ENCODE measurements at regions not wholly inside any gene's neighbourhood (a gene's known extent, or its start where the extent isn't known, plus 50 kb on each side); places are given as distances from the start of the nearest gene placed in this dataset.

GRCh38 chr10:133025558-133026090 is 62.1 kb upstream of the ADGRA1 start:
- DNase-seq = no peak
- no peak for TF ChIP-seq GATA1 (IDR thresholded peaks at IDR 0.05; ENCODE audit: low read depth, low read length)
- no peak for TF ChIP-seq POLR2A (IDR thresholded peaks at IDR 0.05; ENCODE audit: low read length)

DNA sequence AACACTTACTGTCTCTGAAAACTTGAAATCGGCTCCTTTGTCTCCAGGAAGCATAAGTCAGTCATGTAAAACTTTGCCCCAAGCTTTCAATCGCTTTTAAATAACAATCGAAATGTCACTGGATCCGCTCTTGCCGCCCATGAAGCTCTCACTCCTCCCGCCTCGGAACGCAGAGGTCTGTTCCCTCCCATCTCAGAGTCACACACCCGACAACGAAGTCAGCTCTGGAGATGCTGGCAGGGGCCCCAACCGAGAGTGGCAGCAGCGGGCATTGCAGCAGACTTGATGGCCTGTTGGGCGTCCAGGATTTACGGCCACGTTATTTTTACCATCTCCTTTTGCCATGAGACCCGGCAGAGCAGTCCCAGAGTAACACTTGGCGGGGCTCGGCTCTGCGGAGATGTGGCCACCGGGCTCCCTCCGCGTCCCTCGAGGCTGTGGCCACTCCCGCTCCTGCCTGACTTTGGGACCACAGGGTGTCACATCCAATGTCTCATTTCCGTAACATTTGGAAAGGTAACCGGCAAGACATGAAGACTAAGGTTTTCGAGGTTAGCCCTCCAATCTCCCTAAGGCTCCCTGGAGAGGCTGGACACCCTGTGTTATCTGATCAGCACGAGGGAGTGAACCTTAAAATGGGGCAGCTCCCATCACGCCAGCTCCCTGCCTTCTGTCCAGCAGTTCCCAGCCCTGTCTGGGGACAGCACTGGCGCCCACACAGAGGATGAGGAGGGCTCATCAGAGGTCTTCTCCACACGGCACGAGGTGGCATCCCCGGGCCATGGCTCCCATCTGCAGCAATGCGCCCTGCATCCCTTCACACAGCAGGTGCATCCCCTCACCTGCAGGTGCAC is 62.8 kb upstream of the ADGRA1 start:
- no peak for DNase-seq
- TF ChIP-seq POLR2A (IDR thresholded peaks at IDR 0.05; ENCODE audit: low read length) (no peak), GATA1 (IDR thresholded peaks at IDR 0.05; ENCODE audit: low read depth, low read length) (no peak)

DNA sequence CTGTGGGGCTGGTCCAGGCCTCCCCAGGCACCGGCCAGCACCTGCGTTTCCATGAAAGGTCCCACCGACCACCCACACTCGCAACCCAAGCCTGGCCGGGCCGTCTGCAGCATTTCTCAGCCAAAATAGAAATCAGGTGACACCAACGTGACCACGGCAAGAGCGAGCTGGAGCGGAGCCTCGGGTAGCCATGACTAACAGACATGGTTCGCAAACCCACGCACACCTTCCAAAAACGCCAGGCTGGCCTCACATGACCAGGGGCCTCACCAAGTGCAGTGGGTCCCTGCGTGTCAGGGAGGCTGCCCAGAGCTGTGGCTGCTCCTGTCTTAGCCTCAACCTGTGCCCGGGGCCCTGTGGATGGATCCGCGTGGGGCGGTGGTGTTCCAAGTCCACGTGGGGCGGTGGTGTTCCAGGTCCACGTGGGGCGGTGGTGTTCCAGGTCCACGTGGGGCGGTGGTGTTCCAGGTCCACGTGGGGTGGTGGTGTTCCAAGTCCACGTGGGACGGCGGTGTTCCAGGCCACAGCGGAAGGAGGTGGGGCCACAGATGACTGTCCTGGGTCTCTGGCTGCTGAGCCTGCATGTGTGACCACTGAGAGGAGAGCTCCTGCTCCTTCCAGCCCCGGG is 64.4 kb upstream of the ADGRA1 start:
- no peak for DNase-seq
- no peak for TF ChIP-seq GATA1 (IDR thresholded peaks at IDR 0.05; ENCODE audit: low read depth, low read length)
- no peak for TF ChIP-seq POLR2A (IDR thresholded peaks at IDR 0.05; ENCODE audit: low read length)

DNA sequence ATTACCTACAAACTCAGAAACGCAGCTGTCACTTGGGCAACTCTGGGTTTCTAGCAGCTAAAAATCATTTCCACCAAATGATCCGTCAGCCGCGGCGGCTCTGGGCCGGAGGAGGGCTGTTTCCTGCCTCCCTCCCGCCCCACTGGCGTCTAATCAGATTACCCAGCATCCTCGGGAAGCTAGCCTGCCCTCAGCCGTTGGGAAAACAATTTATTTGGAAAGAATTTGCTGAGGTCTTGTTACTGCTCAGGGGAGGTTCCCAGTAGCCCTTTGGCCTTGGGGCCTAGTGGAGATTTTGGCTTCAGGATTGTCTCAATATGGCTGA is 65.0 kb upstream of the ADGRA1 start:
- no peak for DNase-seq
- no peak for TF ChIP-seq GATA1 (IDR thresholded peaks at IDR 0.05; ENCODE audit: low read depth, low read length)
- no peak for TF ChIP-seq POLR2A (IDR thresholded peaks at IDR 0.05; ENCODE audit: low read length)

GRCh38 chr10:133021963-133022775 is 65.6 kb upstream of the ADGRA1 start:
- TF ChIP-seq GATA1 (IDR thresholded peaks at IDR 0.05; ENCODE audit: low read depth, low read length) (no peak), POLR2A (IDR thresholded peaks at IDR 0.05; ENCODE audit: low read length) (no peak)
- no peak for DNase-seq

DNA sequence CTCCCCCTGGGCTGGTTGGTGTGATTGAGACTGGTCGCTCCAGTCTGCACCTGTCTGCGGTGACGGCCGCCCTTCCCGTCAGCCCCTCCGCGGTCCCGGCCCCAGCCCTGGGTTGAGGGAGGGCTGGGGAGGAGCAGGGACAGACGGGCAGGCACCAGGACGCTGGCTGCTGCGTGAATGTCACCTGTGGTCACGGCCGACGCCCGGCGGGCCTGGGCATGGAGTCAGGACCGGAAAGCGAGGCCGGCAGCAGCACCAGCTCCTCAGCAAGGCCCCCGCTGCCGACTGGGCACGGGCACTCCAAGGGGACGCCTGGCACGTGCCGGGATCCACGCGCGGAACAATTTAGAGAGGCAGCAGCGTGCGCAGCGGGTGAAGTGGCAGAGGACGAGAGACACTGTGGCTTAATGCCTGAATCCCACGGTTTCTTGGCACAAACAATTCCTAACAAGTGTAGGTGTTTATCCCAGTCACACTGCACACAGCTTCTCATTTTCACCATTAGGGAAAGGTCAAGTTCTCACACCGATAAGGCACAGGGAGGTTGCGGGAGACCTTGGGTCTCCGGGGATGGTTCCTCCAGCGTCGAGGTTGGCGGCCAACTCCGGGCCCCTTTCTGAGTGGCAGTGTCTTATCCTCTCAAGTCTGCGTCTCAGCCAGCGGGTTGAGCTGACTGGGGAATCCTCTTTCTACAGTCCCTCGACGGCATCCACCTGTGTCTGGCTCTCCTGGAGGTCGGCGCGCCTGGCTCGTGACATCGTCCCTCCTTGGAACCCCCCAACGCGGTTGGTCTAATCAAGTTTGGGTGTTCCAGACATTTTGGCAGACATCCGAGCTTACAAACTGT is 66.4 kb upstream of the ADGRA1 start:
- TF ChIP-seq POLR2A (IDR thresholded peaks at IDR 0.05; ENCODE audit: low read length) (no peak), GATA1 (IDR thresholded peaks at IDR 0.05; ENCODE audit: low read depth, low read length) (no peak)
- DNase-seq = no peak

DNA sequence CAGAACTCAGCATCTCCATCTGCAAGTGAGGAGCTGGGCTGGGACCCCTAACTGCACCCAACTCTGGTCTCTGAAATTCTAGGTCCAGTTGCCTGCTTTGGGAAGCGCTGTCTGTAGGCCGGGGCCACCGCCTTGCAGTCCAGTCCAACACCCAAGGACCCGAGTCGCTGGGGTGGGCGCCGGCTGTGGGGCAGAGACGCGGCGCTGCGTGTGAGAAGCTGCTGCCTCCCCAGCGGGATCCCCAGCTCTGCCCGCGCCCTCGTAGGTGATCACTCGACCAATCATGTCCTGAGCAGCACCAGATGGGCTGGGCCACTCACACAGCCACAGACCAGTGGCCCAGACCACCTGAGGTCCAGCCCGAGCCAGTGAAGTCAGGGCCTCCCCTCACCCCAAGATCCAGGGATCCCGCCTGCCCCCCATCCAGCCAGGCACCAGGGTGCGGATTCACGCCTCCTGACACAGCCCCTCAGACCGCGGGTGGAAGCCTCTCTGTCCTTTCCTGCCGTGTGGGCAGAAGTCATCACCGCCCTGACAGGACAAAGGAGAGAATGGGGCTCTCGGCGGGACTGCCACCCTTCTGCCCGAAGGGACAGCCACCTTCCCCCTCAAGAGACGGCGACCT is 67.4 kb upstream of the ADGRA1 start:
- no peak for TF ChIP-seq POLR2A (IDR thresholded peaks at IDR 0.05; ENCODE audit: low read length)
- TF ChIP-seq GATA1 (IDR thresholded peaks at IDR 0.05; ENCODE audit: low read depth, low read length) = no peak

DNA sequence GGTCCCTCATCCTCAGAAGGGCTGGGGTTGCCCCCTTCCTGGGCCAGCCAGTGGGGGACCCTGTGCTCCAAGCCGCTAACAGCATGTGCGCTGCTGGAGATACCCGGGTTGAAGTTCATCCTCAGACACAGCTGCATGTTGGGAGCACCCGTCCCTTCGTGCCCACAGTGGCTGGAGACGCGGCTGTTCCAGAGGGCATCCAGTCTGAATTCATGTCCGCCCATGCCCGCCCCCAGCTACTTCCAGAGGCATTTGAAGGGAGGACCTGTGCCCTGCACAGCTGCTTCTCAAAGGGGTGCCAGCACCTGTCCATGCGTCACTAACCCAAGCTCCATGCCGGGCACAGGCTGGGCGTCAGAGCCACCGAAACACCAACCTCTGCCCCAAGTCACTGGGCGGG is 68.1 kb upstream of the ADGRA1 start:
- DNase-seq = no peak
- TF ChIP-seq GATA1 (IDR thresholded peaks at IDR 0.05; ENCODE audit: low read depth, low read length) = no peak
- TF ChIP-seq POLR2A (IDR thresholded peaks at IDR 0.05; ENCODE audit: low read length) = no peak

More for the DNA sequence above, 67.4 kb upstream of the ADGRA1 start:
- DNase-seq = no peak

- DNase-seq = no peak
- TF ChIP-seq GATA1 (IDR thresholded peaks at IDR 0.05; ENCODE audit: low read depth, low read length) = no peak
- TF ChIP-seq POLR2A (IDR thresholded peaks at IDR 0.05; ENCODE audit: low read length) = no peak
These were observed 68.5 kb upstream of the ADGRA1 start for GRCh38 chr10:133019191-133019590.

- no peak for DNase-seq
- TF ChIP-seq POLR2A (IDR thresholded peaks at IDR 0.05; ENCODE audit: low read length) (no peak), GATA1 (IDR thresholded peaks at IDR 0.05; ENCODE audit: low read depth, low read length) (no peak)
These were observed 69.2 kb upstream of the ADGRA1 start for GRCh38 chr10:133018491-133018890.

GRCh38 chr10:133017203-133017601 is 70.5 kb upstream of the ADGRA1 start:
- DNase-seq = no peak
- TF ChIP-seq POLR2A (IDR thresholded peaks at IDR 0.05; ENCODE audit: low read length) = no peak
- TF ChIP-seq GATA1 (IDR thresholded peaks at IDR 0.05; ENCODE audit: low read depth, low read length) = no peak

DNA sequence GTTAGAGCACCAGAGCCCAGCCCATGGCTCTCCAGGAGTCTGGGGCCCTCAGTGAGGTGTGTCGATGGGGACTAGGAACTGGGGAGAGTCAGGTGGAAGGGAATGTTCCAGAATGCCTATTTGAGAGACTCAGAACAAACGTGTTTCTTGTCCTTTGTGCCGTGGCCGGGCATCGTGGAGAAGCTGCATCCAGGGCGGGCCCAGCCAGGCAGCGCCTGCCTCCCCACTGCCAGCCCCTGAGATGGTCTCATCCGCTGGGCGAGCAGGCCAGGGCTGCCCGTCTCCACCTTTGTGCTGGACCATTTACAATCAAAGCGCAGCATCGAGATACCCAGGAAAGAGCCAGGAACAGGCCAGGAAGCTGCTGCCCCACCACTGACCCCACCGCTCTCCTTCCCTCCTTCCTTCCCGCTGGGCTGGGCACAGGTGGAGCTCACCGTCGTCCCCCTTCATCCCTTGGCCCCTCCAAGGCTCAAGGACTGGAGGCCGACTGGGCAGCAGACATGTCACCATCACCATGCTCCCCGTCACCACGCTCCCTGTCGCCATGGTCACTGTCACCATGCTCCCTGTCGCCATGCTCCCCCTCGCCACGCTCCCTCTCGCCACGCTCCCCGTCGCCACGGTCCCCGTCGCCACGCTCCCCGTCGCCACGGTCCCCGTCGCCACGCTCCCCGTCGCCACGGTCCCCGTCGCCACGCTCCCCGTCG is 71.1 kb upstream of the ADGRA1 start:
- DNase-seq = no peak
- TF ChIP-seq GATA1 (IDR thresholded peaks at IDR 0.05; ENCODE audit: low read depth, low read length) (no peak), POLR2A (IDR thresholded peaks at IDR 0.05; ENCODE audit: low read length) (no peak)
